ENCODE measurements at regions not wholly inside any gene's neighbourhood (a gene's known extent, or its start where the extent isn't known, plus 50 kb on each side); places are given as distances from the start of the nearest gene placed in this dataset.

GRCh38 chr2:238596571-238597551 is 170.1 kb downstream of the ASB1 start:
- Histone ChIP-seq H3K9ac (ENCODE audit: low read length) (no peak overlapping the region), H4K20me1 (ENCODE audit: insufficient read depth, low read length) (no peaks in the 10 kb centered on the region), H3K27ac (ENCODE audit: low read length) (no peak overlapping the region), H3K36me3 (replicated peaks; ENCODE audit: low read depth, low read length) (no peaks in the 10 kb centered on the region), H3K27me3 (ENCODE audit: low read depth, low read length) (no peaks in the 10 kb centered on the region), H3K79me2 (ENCODE audit: low read length) (no peaks in the 10 kb centered on the region), H2AFZ (ENCODE audit: low read depth, low read length) (no peak overlapping the region), H3K4me3 (ENCODE audit: low read length) (no peak overlapping the region), H3K4me2 (ENCODE audit: low read length) (no peak overlapping the region), H3K4me1 (ENCODE audit: low read length) (no peaks in the 10 kb centered on the region), H3K9me3 (ENCODE audit: insufficient read depth, low read length) (no peaks in the 10 kb centered on the region)
- no peak for TF ChIP-seq EZH2phosphoT487 (IDR thresholded peaks at IDR 0.05; ENCODE audit: low read depth)
- no peak for TF ChIP-seq CTCF (IDR thresholded peaks at IDR 0.05; ENCODE audit: low read depth, low read length)

GRCh38 chr2:238597638-238598528 is 171.2 kb downstream of the ASB1 start:
- Histone ChIP-seq H3K79me2 (ENCODE audit: low read length) (no peaks in the 10 kb centered on the region), H3K4me3 (ENCODE audit: low read length) (no peak overlapping the region), H3K4me1 (ENCODE audit: low read length) (no peaks in the 10 kb centered on the region), H3K27ac (ENCODE audit: low read length) (no peak overlapping the region), H3K9ac (ENCODE audit: low read length) (no peak overlapping the region), H3K27me3 (ENCODE audit: low read depth, low read length) (no peaks in the 10 kb centered on the region), H3K9me3 (ENCODE audit: insufficient read depth, low read length) (no peaks in the 10 kb centered on the region), H3K4me2 (ENCODE audit: low read length) (no peak overlapping the region), H2AFZ (ENCODE audit: low read depth, low read length) (no peak overlapping the region), H4K20me1 (ENCODE audit: insufficient read depth, low read length) (no peaks in the 10 kb centered on the region), H3K36me3 (replicated peaks; ENCODE audit: low read depth, low read length) (no peaks in the 10 kb centered on the region)
- TF ChIP-seq CTCF (IDR thresholded peaks at IDR 0.05; ENCODE audit: low read depth, low read length) (no peak), EZH2phosphoT487 (IDR thresholded peaks at IDR 0.05; ENCODE audit: low read depth) (no peak)

- Histone ChIP-seq H3K9ac (ENCODE audit: low read length) (no peak overlapping the region), H3K4me3 (ENCODE audit: low read length) (no peak overlapping the region), H3K9me3 (ENCODE audit: insufficient read depth, low read length) (no peaks in the 10 kb centered on the region), H3K4me2 (ENCODE audit: low read length) (no peak overlapping the region), H2AFZ (ENCODE audit: low read depth, low read length) (no peak overlapping the region), H4K20me1 (ENCODE audit: insufficient read depth, low read length) (no peaks in the 10 kb centered on the region), H3K27ac (ENCODE audit: low read length) (no peak overlapping the region), H3K27me3 (ENCODE audit: low read depth, low read length) (no peaks in the 10 kb centered on the region), H3K4me1 (ENCODE audit: low read length) (no peaks in the 10 kb centered on the region), H3K36me3 (replicated peaks; ENCODE audit: low read depth, low read length) (no peaks in the 10 kb centered on the region), H3K79me2 (ENCODE audit: low read length) (no peaks in the 10 kb centered on the region)
- TF ChIP-seq EZH2phosphoT487 (IDR thresholded peaks at IDR 0.05; ENCODE audit: low read depth) (no peak), CTCF (IDR thresholded peaks at IDR 0.05; ENCODE audit: low read depth, low read length) (no peak)
These were observed 172.2 kb downstream of the ASB1 start for GRCh38 chr2:238598802-238599530.
